ENCODE measurements at regions not wholly inside any gene's neighbourhood (a gene's known extent, or its start where the extent isn't known, plus 50 kb on each side); places are given as distances from the start of the nearest gene placed in this dataset.
A peak's percentile ranks its signal among the peaks of the same experiment; 100 is the strongest.

DNA sequence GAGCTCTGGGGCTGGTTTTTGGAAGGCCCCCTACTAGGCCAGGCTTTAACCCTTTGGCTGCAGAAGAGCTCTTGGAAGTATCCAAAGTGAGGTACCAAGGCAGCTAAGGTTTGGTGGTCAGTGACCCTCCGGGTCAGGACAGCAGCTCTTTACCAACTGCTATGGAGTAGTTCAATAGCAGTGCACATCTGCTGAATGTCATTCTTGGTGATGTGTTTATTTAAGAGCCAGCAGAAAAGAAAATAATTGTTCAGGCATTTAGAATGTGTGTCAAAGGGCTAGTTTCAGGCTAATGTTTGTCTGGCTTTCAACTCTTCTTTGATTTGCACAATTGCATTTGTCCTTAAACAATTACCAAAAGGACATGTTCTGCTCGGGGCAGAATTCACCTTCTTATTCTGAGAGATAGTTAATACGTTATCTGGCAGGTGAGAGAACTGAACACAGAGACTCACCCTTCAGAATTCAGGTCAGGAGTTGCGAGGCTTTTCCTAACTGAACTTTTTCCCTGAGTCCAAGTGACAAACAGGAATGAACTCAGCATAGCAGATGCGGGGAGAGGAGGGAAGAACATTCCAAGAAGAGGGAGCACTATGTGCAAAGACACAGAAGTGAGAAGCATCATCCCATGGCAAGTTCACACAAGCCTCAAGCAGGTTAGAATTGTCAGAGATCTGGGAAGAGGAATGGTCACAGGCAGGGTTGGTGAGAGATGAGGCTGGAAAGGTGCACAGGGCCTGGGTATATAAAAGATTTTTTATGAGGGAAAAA, 556.7 kb upstream of the TLE4 start:
- peak; percentile 58 for DNase-seq (ENCODE audit: low read depth)
- in situ Hi-C loops (cut with HindIII; ENCODE audit: low pct_unique_long_range_greater_than_20kb, low sequenced_read_pairs): no loop called here

DNA sequence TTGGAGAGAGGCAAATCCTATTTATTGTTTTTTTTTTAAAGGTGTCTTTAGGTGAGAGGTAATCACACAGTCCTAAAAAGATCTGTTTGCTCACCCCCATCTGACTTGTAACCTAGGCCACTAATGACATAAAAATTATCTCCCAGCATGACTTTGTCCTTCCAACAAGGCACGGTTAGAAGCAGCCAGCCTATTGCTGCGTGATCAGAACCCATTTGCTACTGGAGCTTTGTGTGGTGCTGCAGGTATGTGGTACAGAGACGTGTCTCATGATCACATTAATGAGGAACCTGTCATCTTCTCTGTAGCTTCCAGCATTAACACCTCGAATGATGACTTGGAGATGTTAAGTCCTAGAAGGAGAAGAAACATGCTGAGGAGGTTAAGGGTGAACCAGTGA, 555.8 kb upstream of the TLE4 start:
- DNase-seq (ENCODE audit: low read depth): no peak
- in situ Hi-C loops (cut with HindIII; ENCODE audit: low pct_unique_long_range_greater_than_20kb, low sequenced_read_pairs): no loop called here

DNA sequence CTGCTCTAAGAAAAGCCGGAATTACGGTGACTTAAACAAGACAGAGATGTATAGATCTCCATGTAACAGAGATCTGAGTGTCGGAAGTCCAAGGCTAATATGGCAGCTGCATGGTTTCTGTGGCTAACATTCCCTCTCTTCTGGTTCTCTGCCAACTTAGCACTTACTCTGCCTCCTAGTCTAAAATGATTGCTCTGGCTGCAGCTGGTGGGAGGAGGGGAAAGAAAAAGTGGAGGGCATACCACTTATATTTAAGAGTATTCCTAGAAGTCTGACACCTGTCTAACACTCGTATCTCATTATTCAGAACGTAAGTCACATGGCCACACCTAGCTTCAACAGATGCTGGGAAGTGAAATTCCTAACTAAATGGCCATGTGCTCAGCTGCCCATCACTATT, 551.5 kb upstream of the TLE4 start:
- in situ Hi-C loops (cut with HindIII; ENCODE audit: low pct_unique_long_range_greater_than_20kb, low sequenced_read_pairs): no loop called here
- DNase-seq (ENCODE audit: low read depth): no peak

GRCh38 chr9:79021084-79021483, 550.7 kb upstream of the TLE4 start:
- in situ Hi-C loops (cut with HindIII; ENCODE audit: low pct_unique_long_range_greater_than_20kb, low sequenced_read_pairs): no loop called here
- no peak for DNase-seq (ENCODE audit: low read depth)

- peak; percentile 89 for DNase-seq (ENCODE audit: low read depth)
- in situ Hi-C loops (cut with HindIII; ENCODE audit: low pct_unique_long_range_greater_than_20kb, low sequenced_read_pairs): no loop called here
Observed at GRCh38 chr9:79023134-79023580, 548.6 kb upstream of the TLE4 start.

GRCh38 chr9:79026316-79026715, 545.4 kb upstream of the TLE4 start:
- peak; percentile 14 for DNase-seq (ENCODE audit: low read depth)
- in situ Hi-C loops (cut with HindIII; ENCODE audit: low pct_unique_long_range_greater_than_20kb, low sequenced_read_pairs): no loop called here

DNA sequence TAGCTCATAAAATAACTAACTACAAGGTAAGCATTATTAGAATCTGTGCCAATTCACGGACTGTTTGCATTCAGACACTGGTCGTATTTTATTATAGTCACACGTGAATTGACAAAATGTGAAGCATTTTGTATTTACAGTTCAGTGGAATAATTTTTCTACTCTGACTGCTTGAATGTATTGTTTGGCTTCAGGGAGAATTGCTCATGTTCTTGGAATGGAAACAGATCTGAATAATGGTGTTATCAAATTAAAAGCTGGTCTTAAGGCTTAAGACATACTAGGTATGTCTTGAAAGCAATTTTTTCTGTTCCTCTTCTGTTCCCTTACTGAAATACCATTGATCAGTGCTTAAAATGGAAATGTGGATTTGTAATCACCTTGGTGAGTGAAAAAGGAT, 543.7 kb upstream of the TLE4 start:
- peak; percentile 57 for DNase-seq (ENCODE audit: low read depth)
- in situ Hi-C loops (cut with HindIII; ENCODE audit: low pct_unique_long_range_greater_than_20kb, low sequenced_read_pairs): no loop called here

DNA sequence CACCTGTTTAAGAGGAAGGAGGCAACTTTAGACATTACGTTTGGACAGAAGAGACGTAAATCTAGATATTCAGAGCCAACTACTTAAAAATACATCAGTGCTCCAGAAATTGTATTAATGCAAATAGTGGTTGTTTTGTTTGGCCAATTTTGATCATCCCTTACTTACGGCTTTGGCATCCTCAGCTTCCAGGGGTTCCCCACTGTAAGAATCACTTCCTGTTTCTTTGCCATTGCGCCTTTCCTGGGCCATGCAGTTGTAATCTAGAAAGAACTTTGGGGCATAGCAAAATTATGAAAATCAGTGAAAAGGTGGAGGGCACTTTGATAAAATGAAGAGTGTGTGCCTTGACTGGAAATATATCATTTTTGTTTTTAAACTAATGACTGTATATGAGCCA, 537.2 kb upstream of the TLE4 start:
- DNase-seq (ENCODE audit: low read depth): no peak
- in situ Hi-C loops (cut with HindIII; ENCODE audit: low pct_unique_long_range_greater_than_20kb, low sequenced_read_pairs): no loop called here

DNA sequence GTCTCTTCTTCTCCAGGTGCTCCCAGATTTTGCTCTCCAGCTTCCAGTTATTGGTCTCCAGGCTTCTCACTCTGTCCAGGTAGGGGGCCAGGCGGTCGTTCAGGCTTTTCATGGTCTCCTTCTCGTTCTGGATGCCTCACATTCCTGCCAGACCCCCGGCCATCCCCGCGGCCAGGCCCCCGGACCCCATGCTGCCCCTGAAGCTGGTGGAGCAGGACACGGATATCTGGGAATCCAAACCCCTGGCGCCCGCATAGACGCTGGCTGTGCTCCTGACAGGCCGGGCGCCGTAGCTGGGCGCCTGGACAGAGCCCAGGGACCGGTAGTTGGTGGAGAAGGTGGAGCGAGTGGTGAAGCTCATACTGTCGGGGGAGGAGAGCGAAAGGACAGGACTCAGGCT, 534.4 kb upstream of the TLE4 start:
- no peak for DNase-seq (ENCODE audit: low read depth)
- in situ Hi-C loops (cut with HindIII; ENCODE audit: low pct_unique_long_range_greater_than_20kb, low sequenced_read_pairs): no loop called here

GRCh38 chr9:79040671-79041070, 531.1 kb upstream of the TLE4 start:
- in situ Hi-C loops (cut with HindIII; ENCODE audit: low pct_unique_long_range_greater_than_20kb, low sequenced_read_pairs): no loop called here
- DNase-seq (ENCODE audit: low read depth): no peak

DNA sequence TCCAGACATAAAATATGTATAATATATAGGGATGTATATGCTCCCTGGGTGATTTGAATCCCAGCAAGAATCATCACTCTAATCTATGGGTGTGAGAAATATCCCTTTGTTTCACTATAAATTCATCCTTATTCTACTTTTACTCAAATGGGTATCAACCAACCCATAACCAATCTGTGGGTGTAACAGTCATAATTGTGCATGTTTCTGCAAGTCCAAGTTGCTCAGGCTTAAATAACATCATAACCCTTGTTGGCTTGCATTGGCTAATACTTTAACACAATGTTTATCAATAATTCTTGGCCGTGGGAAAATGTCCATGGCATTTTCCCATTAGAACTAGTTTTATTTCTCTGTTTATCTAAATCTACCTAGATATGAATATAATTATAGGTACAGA, 530.5 kb upstream of the TLE4 start:
- in situ Hi-C loops (cut with HindIII; ENCODE audit: low pct_unique_long_range_greater_than_20kb, low sequenced_read_pairs): no loop called here
- no peak for DNase-seq (ENCODE audit: low read depth)

DNA sequence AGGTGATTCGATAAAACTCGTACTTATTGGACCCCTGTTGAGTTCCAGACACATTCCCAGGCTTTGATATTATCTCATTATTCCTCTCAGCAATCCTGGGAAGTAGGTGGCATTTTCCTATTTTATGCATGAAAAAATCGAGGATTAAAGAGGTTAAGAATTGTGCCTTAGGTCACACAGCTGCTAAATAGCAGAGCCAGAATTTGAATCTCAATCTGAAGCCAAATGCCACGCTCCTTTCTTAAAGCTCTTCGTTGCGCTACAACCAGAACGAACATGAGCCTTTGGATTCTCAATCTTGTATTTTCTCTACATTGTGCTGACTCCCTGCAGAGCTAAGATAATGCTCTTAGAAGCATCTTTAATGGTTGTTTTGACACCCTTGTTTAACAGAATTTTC, 527.8 kb upstream of the TLE4 start:
- in situ Hi-C loops (cut with HindIII; ENCODE audit: low pct_unique_long_range_greater_than_20kb, low sequenced_read_pairs): no loop called here

GRCh38 chr9:79046401-79046800, 525.4 kb upstream of the TLE4 start:
- DNase-seq (ENCODE audit: low read depth): no peak
- in situ Hi-C loops (cut with HindIII; ENCODE audit: low pct_unique_long_range_greater_than_20kb, low sequenced_read_pairs): no loop called here

More for the DNA sequence above, 527.8 kb upstream of the TLE4 start:
- no peak for DNase-seq (ENCODE audit: low read depth)

GRCh38 chr9:79049371-79049770, 522.4 kb upstream of the TLE4 start:
- in situ Hi-C loops (cut with HindIII; ENCODE audit: low pct_unique_long_range_greater_than_20kb, low sequenced_read_pairs): no loop called here
- DNase-seq (ENCODE audit: low read depth): no peak

- DNase-seq (ENCODE audit: low read depth): no peak
- in situ Hi-C loops (cut with HindIII; ENCODE audit: low pct_unique_long_range_greater_than_20kb, low sequenced_read_pairs): no loop called here
Observed at GRCh38 chr9:79053598-79053997, 518.2 kb upstream of the TLE4 start.

DNA sequence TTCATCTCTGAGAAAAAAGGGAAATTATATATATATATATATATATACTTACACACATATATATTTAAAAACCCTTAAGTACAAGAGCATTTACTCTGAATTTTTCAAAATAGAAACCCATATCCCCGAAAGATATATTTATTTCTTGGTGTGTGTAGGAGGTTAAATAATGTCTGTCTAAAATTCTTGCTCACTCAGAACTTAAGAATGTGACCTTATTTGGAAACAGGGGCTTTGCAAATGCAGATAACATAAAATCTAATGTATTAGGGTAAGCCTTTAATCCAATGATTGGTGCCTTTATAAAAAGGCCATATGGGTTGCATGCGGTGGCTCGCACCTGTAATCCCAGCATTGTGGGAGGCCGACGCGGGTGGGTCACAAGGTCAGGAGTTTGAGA, 517.3 kb upstream of the TLE4 start:
- no peak for DNase-seq (ENCODE audit: low read depth)
- in situ Hi-C loops (cut with HindIII; ENCODE audit: low pct_unique_long_range_greater_than_20kb, low sequenced_read_pairs): no loop called here

DNA sequence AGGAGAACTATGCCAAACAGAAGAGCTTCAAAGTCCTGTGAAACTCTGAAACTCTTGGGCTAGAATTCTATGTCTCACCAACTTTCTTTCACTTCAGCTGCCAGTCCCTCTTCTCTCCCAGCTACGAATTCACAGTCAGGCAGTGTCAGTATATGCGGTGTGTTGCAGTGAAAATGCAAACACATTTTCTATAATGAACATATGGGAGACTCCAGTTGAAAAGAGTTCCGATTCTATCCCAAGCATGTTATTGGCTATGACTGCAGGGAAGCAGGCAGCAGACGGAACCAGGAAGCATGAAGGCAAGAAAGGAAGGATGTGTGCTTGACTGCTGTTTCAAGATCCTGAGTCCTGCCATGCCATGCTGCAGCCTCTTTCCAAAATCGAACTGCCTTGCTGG, 515.7 kb upstream of the TLE4 start:
- no peak for DNase-seq (ENCODE audit: low read depth)
- in situ Hi-C loops (cut with HindIII; ENCODE audit: low pct_unique_long_range_greater_than_20kb, low sequenced_read_pairs): no loop called here

GRCh38 chr9:79057576-79057975, 514.2 kb upstream of the TLE4 start:
- in situ Hi-C loops (cut with HindIII; ENCODE audit: low pct_unique_long_range_greater_than_20kb, low sequenced_read_pairs): no loop called here
- DNase-seq (ENCODE audit: low read depth): no peak

GRCh38 chr9:79060766-79061165, 511.0 kb upstream of the TLE4 start:
- no peak for DNase-seq (ENCODE audit: low read depth)
- in situ Hi-C loops (cut with HindIII; ENCODE audit: low pct_unique_long_range_greater_than_20kb, low sequenced_read_pairs): no loop called here
